HG03103 (cell line): ENCODE measurements at regions not wholly inside any gene's neighbourhood (a gene's known extent, or its start where the extent isn't known, plus 50 kb on each side); places are given as distances from the start of the nearest gene placed in this dataset.
A peak's percentile ranks its signal among the peaks of the same experiment; 100 is the strongest.
"Not testable (repeated sequence)": the region's sequence is repeated elsewhere in the genome, so short reads cannot be mapped to it uniquely, and the experiment has no call there.

Experiments
- ATAC-seq: cut with Tn5 transposase; IDR thresholded peaks from one replicate; pipeline ENCODE4 v1.9.1; 2021; ENCODE audit warnings: low read depth; ENCODE audit not compliant: unreplicated experiment

- peak; percentile 81 for ATAC-seq
Measured at GRCh38 chr7:81839708-81840369, 70.0 kb upstream of the HGF start.

- ATAC-seq = no peak
Measured at GRCh38 chr7:81833401-81833800, 63.6 kb upstream of the HGF start.

GRCh38 chr7:81831883-81832282, 62.0 kb upstream of the HGF start:
- no peak for ATAC-seq

- not testable (repeated sequence) for ATAC-seq
Measured at GRCh38 chr7:81829511-81829910, 59.7 kb upstream of the HGF start.

- ATAC-seq = no peak
Measured at GRCh38 chr7:81822811-81823210, 53.0 kb upstream of the HGF start.

GRCh38 chr7:81819861-81820260, 50.0 kb upstream of the HGF start:
- no peak for ATAC-seq
